Fibroblast of skin of right biceps (primary cell): ENCODE measurements at regions not wholly inside any gene's neighbourhood (a gene's known extent, or its start where the extent isn't known, plus 50 kb on each side); places are given as distances from the start of the nearest gene placed in this dataset.

Experiments used
- DNase-seq: peaks from one replicate; pipeline ENCODE4 v3.0.0-alpha.2; 2013

DNA sequence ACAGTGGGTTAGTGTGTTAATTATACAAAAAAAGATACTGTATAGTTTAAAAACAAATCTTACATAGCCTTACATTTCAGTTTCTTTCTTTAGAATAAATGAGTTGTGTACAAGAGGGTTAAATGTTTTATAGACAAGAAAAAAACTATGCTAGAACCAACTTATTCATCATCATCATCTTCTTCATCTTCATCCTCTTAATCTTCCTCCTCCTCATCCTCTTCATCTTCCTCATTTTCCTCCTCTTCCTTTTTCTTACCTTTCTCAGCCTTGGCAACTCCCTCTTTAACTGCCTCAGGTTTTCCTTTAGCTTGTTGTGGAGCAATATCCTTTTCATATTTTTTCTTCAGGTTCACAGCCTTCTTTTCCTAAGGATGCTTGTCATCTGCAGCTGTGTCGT lies 53.7 kb downstream of the RPS12 start:
- DNase-seq: no peak

DNA sequence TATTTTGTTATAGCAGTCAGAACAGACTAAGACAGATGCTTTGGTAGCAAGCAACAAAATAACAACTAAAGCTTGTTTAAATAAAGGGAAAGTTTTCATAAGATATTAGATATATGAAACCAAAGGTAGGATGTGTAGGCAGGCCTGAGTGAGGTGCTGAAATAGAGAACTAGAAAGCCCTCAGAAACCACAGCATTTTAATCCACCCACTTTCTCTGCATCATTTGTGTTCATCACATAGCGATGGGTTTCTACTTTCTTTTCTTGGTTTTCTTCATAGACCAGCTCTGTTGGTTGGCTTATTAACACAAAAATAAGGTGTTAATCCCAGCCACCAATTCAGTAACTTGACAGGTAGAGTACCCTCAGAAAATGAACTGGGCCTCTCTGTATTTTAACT lies 58.6 kb downstream of the RPS12 start:
- no peak for DNase-seq

DNA sequence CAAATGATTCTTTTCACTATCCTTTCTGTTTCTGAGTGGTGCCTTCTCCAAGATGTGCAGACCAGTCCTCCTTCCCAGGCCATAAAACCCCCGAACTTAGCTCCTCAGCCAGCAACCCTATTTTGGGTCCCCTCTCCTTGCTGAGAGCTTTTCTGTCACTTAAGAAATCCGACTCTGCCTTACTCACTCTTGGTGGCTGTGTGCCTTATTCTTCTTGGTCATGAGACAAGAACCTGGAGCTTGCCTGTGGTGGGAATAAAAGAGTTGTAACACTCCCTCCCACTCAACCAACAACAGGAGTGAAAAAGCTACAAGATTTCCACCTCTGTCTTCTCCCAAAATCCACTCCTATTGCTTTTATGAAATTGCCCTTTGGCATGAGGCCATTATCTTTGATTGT lies 62.6 kb downstream of the RPS12 start:
- no peak for DNase-seq

DNA sequence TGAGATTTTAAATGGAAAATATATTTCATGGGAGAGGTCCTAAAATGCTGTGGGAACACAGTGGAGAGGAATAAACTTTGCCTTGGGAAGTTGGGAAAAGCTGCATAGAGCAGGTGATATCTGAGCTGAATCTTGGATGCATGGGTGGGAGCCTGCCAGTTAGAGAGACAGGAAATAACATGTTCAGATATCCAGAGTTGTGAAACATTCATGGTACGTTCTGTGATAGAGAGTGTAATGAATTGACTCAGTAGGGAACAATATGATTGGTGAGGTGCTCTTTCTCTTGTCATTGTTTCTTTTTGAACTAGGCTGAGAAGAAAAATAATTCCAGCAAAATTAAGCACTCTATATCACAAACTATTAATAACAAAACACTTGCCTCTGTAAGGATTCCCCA lies 72.8 kb downstream of the RPS12 start:
- no peak for DNase-seq

DNA sequence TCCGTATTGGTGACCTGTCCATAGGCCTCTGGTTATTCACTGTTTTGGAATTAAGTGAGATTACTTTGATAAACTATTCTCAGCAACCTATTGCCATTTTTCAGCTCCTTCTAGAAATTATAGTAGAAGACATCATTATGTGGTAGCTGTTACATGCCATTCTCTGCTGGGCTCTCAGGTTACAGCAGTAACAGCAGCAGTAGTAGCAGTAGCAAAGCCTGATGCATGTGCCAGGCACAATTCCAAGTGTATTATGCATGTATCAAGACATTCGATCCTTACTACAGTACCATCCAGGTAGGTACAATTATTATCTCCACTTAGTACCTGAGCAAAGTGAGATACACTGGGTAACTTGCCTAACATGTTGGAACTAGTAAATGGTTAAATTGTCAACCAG lies 74.3 kb downstream of the RPS12 start:
- DNase-seq: no peak

DNA sequence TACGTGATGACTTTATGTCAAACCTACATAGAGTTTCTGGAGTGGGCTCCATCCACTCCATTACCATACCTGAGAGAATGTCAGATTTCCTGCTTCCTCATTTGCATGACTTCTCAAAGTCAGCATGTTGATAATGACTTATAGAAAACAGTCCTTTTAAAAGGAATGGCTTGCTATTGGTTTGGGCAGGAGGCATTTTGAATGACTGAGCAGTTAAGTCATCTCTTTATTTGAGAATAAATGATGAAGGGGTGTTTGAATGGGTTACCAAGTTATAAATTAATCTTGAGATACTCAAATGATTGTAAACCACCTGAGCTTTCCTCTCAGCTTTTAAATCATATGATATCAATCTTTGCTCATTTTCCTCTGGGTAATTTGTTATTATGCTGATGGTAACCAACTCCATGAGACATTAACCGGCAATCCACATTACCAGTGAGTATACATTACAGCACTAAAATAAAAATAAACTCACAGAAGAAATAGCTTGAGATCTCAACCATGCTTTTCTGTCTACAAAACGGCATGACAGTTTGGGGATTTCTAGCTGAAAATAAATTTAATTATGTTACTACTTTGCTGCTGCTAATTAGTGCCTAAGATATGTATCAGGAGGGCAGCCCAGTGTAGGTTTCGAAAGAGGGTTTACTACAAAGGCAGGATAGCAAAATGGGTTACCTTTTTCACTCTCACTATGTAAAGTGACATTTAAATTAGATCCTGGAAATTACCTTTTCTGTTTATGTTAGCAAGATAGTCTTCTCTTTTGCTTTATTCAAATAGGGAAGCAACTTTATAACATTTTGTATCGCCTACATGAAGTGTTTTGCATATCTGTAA lies 78.8 kb downstream of the RPS12 start:
- DNase-seq: no peak

DNA sequence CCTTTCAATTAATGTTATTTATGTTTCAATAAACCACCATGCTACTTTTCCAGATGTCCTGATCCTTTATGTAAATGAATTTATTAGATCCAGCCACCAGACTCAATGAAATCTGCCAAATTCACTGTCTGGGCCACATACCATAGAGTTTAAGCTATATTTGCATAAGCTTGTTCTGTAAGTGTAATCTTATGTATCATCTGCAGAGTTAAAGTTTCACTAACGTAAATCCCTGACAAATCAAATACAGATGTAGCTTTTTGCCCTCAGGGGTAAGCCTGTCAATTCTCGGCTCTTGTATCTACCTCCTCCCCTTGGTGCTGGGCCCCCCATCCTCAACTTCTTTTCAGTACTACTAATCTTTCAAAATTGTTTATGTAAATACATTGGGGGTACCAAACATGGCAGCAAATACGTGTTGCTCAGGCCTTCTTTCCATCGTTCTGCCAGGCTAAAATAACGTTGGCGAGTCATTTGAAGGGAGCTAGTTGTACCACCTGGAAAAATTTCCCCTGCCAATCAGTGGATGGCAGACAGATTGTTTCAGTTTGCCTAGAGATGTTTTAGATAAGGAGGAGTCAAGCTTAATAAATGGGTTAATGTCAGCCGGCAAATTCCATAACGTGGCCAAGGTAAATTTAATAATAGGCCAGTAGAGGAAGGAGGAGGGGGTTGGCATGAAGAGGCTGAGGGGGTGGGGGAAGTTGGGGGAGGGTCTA lies 79.6 kb downstream of the RPS12 start:
- peak; percentile 39 for DNase-seq

DNA sequence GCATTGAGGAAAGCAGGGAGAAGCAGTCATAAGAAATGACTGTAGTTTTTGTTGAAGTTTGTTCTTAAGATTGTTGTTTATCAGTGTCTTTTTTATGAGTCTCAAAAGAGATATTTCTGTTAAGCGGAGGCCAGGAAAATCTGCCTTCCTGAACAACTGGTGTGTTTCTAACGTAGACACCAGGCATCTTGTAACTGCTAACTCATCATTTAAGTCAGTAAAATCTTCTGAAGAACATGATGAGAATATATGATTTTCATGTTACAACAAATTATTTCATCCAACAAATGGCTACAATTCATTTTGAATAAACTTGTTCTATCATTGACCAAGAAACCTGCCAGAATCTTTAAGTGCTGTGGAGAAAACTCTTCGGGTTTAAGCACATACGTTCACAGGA lies 84.0 kb downstream of the RPS12 start:
- no peak for DNase-seq

DNA sequence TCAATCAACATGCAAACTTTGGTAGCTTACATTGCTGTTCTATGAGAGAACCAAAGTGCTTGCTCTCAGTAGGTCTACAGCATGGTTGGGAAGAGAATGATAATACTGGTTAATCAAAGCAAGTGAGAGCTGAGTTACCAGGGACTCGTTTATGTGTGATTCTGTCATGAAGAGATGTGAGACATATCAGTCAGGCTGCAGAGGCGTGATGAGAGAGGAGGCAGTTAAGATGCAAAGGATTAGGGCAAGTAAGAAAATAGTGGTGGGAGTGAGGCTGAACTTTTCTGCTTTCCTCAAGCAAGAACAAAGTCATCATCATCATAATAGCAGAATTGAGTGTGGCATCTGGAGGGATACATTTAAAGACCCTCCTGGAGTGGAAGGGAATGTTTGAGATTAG lies 86.5 kb downstream of the RPS12 start:
- DNase-seq: no peak

DNA sequence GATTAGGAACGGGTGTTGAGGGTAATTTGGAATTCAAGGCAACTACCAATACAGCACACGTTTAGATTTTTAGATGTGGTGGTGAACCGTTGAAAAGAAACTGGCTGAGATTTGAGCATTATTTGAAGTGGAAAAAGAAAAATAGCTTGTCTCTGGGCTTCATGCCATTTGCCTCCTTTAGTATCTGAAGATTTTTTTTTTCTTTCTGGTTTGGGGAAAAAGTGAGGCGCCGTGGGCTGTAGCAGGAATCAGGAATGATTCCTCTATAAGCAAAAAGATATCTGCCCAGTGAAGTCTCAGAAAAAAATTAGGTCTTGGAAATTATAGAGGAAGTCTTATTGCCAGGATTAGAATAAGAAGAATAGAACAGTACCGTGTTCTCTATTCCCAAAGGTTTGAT lies 88.5 kb downstream of the RPS12 start:
- no peak for DNase-seq

DNA sequence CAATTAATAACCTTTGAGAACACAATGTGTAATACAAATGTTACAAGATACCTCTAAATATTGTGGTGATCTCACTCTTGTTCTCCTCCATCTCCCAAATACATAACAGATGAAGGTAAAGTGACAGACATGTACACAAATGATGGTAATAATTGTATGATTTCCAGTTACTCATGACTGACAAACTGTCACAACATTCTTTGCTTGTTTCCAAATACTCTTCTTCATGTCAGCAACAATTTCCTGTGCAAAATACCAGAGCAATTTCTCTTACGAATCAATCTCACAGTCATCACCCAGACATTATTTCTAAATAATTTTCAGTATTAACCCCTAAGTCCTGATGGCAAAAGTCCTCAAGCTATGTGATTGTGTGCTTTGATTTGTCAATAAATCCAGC lies 92.9 kb downstream of the RPS12 start:
- peak; percentile 60 for DNase-seq

DNA sequence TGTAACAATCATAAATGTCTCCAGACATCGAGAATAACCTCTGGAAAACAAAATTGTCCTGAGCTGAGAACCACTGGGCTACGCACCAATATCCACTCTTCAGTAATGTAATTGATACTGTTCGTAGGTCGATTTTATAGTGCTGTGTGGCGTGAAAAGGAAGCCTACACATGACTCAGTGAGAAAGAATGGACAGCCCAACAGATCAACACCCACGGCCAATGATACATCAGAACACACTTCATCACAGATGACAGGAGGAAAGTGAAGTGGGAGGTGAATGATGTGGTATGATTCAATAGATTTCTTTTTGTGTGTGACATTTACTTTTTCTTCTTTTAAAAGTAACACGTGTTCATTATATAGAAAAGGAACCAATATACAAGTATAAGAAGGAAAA lies 93.5 kb downstream of the RPS12 start:
- DNase-seq: peak; percentile 86

DNA sequence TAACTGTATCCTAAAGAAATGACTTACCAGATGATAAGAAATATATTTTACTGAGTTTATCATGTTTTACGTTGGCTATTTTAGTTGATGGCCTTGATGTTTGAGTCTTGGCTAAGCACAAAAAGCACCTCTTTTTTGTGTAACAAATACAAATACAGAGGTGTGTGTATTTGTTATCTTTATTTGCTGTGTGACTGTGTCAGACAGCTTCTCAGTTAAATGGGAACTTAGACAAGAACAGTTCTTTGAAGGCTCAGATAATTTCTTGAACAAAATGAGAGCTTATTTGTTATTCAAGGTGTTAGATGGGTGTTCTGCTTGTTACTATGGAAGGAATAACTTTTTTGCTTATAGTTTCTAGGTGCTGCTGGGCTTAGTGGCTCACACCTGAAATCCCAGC lies 95.4 kb downstream of the RPS12 start:
- no peak for DNase-seq

DNA sequence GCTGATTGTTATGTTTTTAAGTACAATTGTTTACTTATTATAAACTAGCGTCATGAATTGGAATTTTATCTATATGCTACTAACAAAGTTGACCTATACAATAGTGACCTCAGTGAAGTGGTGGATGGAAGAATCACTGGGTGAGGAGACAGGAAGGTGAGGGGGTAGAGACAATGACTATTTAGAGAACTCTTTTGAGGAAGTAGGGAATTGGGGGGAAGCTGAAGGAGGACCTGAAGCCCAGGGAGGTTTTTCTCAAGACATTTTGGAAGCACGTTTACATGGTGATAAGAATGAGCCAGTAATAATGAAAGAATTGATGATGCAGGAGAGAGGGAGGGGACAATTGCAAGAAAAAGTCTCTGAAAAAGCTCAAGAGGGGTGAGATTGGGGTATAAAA lies 96.4 kb downstream of the RPS12 start:
- DNase-seq: no peak

DNA sequence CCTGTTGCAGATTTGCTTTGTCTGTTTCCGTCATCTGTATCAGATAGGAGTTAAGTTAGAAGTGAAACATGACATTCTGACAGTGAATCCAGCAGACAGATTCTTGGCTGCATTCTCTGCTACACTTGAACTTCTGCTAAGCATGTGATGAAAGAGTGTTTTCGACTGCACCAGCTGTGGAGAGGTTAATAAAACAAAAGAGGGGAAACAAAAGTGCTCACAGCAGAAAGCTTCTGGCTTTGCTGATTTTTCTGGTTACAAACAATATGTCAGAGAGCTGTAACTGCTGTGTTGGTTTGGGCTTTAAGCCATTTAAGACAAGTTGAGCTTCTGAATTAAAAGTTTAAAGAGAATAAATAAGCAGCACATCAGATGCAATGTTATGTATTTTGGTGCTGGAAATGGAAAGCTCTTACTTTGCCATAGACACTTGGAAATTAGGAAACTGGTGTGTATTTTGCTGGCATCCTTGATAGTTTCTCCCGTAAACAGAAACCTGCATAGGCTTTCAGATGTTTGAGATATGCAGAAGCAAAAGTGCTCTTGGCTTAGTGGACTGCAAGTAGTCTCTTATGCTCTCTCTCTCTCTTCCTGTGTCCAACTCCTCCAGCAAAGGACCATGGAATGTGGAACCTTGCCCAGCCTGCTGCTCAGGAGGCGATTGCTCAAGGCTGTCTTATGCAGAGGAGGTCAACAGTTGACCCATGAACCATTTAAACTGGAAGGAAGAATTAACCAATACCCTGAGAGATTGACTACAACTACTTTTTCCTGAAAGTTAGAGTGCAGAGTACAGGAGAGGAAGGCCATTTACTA lies 104.9 kb downstream of the RPS12 start:
- DNase-seq: peak; percentile 77

DNA sequence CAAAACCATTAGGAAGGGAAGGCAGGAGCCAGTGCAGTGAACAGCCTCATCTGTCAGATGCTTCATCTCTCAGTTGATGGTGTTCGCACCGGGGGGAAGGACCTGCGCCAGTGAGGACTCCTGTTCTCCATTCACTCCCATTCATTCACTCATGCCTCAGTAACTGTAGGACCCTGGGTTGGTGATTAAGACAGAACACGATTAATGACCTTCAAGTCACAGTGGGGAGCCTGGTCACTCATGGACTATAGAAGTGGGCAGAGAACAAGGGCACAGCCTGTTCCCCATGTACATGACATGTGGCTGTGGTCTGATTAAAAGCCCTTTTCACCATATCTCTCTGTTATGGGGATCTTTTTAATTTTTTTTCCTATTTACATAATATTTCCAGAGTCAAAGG lies 113.3 kb downstream of the RPS12 start:
- no peak for DNase-seq

DNA sequence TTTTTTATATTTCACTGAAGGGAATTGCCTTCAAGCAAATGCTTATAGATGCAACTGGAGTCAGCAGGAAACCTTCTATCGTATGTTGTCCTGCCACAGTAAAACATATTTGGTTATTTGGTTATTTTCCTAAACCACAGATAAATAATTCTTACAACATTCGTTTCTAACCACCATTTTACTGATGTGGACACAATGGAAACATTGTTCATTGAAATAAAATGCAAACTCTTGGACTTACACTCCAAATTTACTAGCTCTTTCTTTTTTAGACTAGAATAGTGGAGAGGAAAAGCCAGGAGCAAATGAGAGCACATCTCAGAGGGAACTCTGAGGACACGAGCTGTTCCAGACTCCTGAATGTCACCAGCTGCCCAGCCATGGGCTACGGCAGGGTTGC lies 114.8 kb downstream of the RPS12 start:
- no peak for DNase-seq

DNA sequence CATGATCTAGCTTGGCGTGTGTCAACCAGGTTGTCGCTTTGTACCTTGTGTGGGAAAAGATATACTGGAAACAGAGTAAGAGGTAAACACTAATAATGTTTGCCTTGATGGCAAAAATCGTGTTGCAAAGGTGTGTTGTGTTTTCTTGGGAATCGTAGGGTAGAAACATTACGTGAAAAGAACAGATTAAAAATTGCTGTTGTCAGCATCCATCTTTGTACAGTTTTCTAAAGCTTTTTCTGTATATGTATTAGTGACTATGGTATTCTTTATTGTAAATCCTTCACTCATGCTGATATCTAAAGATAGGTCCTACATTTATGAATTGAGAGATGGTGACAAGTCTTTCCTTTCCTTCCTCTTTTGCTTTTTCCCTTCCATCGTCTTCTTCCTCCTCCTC lies 116.9 kb downstream of the RPS12 start:
- DNase-seq: no peak

DNA sequence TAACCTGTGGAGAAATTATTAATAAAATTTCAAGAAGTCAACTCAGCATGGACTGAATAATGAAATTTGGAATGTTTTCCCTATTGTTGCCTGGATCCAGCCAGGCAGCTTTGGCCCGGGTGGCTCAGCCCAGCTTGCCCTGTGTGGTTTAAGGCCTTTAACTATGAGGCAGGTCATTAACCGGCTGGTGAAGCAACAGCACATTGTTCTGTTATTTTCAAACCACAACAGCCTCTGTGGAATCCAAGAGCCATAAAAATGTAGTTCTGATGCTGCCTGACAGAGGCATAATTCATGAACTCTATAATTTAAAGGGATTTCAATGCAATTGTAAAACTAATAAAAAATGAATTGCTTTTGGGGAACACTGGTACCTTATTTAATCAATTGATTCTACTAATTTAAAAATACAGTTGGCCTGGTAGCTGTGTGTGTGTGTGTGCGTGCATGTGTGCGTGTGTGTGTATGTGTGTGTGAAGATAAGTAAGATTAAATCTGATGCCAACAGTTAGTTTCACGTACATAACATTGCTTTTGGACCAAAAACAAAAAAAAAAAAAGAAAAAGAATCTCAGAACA lies 117.7 kb downstream of the RPS12 start:
- DNase-seq: peak; percentile 82

DNA sequence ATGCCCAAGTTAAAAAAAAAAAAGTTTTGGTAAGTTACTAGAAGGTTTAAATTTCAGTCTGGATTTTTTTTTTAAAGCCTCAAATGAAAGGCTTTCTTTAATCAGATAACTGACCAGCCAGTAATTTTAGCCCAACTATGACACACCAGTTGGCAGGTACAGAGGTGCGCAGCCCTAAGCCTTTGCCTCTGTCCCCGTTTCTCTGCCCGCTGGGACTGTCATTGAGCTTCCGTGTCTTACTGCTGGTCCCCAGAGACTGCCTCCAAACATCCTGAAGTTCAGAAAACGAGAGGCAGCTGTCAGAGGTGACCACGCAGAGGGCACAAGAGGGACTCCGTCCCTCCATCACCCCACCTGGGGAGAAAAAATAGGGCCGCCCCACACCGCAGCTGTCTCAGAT lies 118.2 kb downstream of the RPS12 start:
- no peak for DNase-seq

DNA sequence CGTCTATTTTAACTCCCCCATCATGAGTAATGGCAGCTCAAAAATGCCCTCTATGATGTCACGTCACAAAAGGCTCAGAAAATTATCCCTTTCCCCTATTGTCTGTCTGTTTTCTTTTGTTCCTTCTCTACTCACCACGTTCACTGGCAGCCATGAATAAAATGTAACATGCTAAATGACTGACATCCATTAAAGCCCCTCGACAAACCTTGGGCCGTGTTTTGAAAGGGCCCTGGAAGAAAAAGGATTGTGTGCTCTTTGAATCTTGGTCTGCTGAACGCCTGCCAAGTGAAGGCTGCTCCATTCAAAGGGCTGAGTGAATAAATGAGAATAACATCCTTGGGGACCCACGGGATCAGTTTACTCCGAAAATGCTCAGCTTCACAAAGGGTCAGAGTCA lies 118.7 kb downstream of the RPS12 start:
- peak; percentile 25 for DNase-seq

DNA sequence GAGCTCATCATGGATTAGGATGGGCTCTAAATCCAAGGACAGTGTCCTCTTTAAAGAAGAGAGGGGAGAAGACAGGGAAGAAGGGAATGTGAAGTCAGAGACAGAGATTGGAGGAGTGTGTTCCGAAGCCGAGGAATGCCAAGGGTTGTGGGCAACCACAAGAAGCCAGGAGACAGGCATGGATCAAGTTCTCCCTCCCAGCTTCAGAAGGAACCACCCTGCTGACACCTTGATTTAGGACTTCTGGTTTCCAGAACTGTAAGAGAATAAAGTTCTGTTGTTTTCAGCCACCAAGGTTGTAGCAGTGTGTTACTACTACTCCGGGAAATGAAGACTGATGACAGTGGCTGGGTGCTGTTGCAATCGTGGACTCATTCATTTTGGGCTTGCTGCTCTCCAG lies 120.1 kb downstream of the RPS12 start:
- DNase-seq: peak; percentile 70

DNA sequence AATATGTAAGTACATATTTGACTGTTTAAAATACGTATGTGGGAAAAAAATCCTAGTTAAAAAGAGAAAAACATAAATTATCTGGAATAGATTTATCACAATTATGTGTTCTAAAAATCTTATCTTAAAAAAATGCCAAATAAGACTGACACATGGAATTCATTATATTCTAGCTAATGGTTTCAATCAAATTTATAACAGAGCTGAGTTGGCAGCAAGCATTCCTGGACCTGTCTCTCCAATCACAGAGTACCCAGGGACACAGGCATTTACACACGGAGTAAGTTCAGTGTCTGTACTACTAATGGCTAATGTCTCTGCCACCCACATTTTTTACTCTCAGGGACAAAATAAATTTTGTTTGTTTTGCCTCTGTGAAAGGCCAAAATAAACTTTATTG lies 122.3 kb downstream of the RPS12 start:
- DNase-seq: peak; percentile 9
